BJ (cell line): ENCODE measurements at regions not wholly inside any gene's neighbourhood (a gene's known extent, or its start where the extent isn't known, plus 50 kb on each side); places are given as distances from the start of the nearest gene placed in this dataset.
"Not testable (repeated sequence)": the region's sequence is repeated elsewhere in the genome, so short reads cannot be mapped to it uniquely, and the experiment has no call there.

Experiments used
- CTCF ChIA-PET: fragments of 350-600 bp; formaldehyde crosslinking; extraction: SDS; loops from one replicate; lab custom pipeline; 2021; ENCODE audit warnings: antibody characterized with exemption, inconsistent platforms; lab: Yijun Ruan, JAX
- POLR2A ChIA-PET: fragments of 300-600 bp; sonication (Branson Sonifier 250); formaldehyde crosslinking; extraction: SDS; loops from one replicate; lab custom pipeline; 2021; ENCODE audit warnings: antibody characterized with exemption; lab: Charles Lee
- DNase-seq: peaks from one replicate; pipeline ENCODE4 v3.0.0-alpha.2; 2011; ENCODE audit warnings: low read depth
- H3K27me3 ChIP-seq: 2 replicates; pipeline ENCODE4 v1.6.0; 2011; ENCODE audit warnings: low read length; ENCODE audit not compliant: control insufficient read depth, insufficient read depth
- H3K36me3 ChIP-seq: 2 replicates; pipeline ENCODE4 v1.5.1; 2011; ENCODE audit warnings: low read length; ENCODE audit not compliant: control insufficient read depth, insufficient read depth
- H3K4me3 ChIP-seq: 2 replicates; pipeline ENCODE4 v1.5.1; 2011; ENCODE audit warnings: low read depth, mild to moderate bottlenecking, control low read depth, low read length

- CTCF ChIA-PET, H3K36me3 ChIP-seq, POLR2A ChIA-PET, H3K27me3 ChIP-seq: not testable (repeated sequence)
- peak overlapping the region; percentile 48 for H3K4me3 ChIP-seq
- peak; percentile 16 for DNase-seq
Measured at GRCh38 chr1:120558303-120559060, 143.6 kb downstream of the NBPF8 start.

- POLR2A ChIA-PET, H3K36me3 ChIP-seq, DNase-seq, H3K27me3 ChIP-seq, H3K4me3 ChIP-seq, CTCF ChIA-PET: not testable (repeated sequence)
Measured at GRCh38 chr1:120561767-120562166, 146.9 kb downstream of the NBPF8 start.

GRCh38 chr1:120565396-120565795, 150.6 kb downstream of the NBPF8 start:
- CTCF ChIA-PET, POLR2A ChIA-PET, H3K4me3 ChIP-seq, H3K27me3 ChIP-seq, H3K36me3 ChIP-seq, DNase-seq: not testable (repeated sequence)

GRCh38 chr1:120567620-120568019, 152.8 kb downstream of the NBPF8 start:
- H3K27me3 ChIP-seq, DNase-seq, H3K4me3 ChIP-seq, H3K36me3 ChIP-seq, CTCF ChIA-PET, POLR2A ChIA-PET: not testable (repeated sequence)

- POLR2A ChIA-PET, H3K27me3 ChIP-seq, CTCF ChIA-PET, H3K4me3 ChIP-seq, DNase-seq, H3K36me3 ChIP-seq: not testable (repeated sequence)
Measured at GRCh38 chr1:120575201-120575600, 148.5 kb upstream of the NBPF26 start.

GRCh38 chr1:120582135-120582534, 141.6 kb upstream of the NBPF26 start:
- CTCF ChIA-PET, DNase-seq, H3K36me3 ChIP-seq, POLR2A ChIA-PET, H3K27me3 ChIP-seq, H3K4me3 ChIP-seq: not testable (repeated sequence)

- H3K4me3 ChIP-seq, DNase-seq, POLR2A ChIA-PET, H3K36me3 ChIP-seq, H3K27me3 ChIP-seq, CTCF ChIA-PET: not testable (repeated sequence)
Measured at GRCh38 chr1:120586053-120586452, 137.7 kb upstream of the NBPF26 start.

GRCh38 chr1:120588811-120589210, 134.9 kb upstream of the NBPF26 start:
- CTCF ChIA-PET, H3K4me3 ChIP-seq, DNase-seq, POLR2A ChIA-PET, H3K27me3 ChIP-seq, H3K36me3 ChIP-seq: not testable (repeated sequence)

- H3K36me3 ChIP-seq, H3K4me3 ChIP-seq, DNase-seq, H3K27me3 ChIP-seq, CTCF ChIA-PET, POLR2A ChIA-PET: not testable (repeated sequence)
Measured at GRCh38 chr1:120591774-120592173, 132.0 kb upstream of the NBPF26 start.

- H3K4me3 ChIP-seq, H3K36me3 ChIP-seq, H3K27me3 ChIP-seq, CTCF ChIA-PET, DNase-seq, POLR2A ChIA-PET: not testable (repeated sequence)
Measured at GRCh38 chr1:120592943-120593342, 130.8 kb upstream of the NBPF26 start.

- H3K36me3 ChIP-seq, H3K4me3 ChIP-seq, H3K27me3 ChIP-seq, CTCF ChIA-PET, DNase-seq, POLR2A ChIA-PET: not testable (repeated sequence)
Measured at GRCh38 chr1:120593648-120594047, 130.1 kb upstream of the NBPF26 start.

GRCh38 chr1:120598331-120598951, 125.3 kb upstream of the NBPF26 start:
- POLR2A ChIA-PET, CTCF ChIA-PET, H3K36me3 ChIP-seq: not testable (repeated sequence)

GRCh38 chr1:120599511-120599910, 124.2 kb upstream of the NBPF26 start:
- POLR2A ChIA-PET, CTCF ChIA-PET: not testable (repeated sequence)

More at GRCh38 chr1:120598331-120598951, 125.3 kb upstream of the NBPF26 start:
- not testable (repeated sequence) for H3K27me3 ChIP-seq, DNase-seq, H3K4me3 ChIP-seq

More at GRCh38 chr1:120599511-120599910, 124.2 kb upstream of the NBPF26 start:
- DNase-seq, H3K36me3 ChIP-seq, H3K27me3 ChIP-seq, H3K4me3 ChIP-seq: not testable (repeated sequence)
